ENCODE measurements at regions not wholly inside any gene's neighbourhood (a gene's known extent, or its start where the extent isn't known, plus 50 kb on each side); places are given as distances from the start of the nearest gene placed in this dataset.

DNA sequence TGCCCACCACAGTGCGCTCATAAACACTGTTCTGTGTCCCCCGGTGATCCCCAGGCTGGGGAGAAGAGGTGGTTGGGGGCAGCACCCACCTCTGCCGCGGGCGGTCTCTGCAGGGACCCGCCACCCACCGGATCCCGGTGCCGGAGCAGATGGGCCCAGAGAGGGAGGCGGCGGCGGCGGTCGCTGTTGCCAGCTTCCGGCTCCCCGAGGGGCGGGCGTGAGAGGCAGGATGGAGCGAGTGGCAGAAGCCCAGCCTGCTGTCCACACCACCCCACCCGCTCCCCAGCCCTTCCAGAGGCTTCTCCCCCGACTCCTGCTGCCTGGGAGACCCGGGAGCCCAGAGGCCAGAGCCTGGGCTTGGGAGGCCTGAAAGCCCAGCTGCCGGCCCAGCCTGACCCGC is 142.6 kb upstream of the CIBAR2 start:
- no peak for TF ChIP-seq POLR2A (IDR thresholded peaks at IDR 0.05)
- TF ChIP-seq, protein P1, sequence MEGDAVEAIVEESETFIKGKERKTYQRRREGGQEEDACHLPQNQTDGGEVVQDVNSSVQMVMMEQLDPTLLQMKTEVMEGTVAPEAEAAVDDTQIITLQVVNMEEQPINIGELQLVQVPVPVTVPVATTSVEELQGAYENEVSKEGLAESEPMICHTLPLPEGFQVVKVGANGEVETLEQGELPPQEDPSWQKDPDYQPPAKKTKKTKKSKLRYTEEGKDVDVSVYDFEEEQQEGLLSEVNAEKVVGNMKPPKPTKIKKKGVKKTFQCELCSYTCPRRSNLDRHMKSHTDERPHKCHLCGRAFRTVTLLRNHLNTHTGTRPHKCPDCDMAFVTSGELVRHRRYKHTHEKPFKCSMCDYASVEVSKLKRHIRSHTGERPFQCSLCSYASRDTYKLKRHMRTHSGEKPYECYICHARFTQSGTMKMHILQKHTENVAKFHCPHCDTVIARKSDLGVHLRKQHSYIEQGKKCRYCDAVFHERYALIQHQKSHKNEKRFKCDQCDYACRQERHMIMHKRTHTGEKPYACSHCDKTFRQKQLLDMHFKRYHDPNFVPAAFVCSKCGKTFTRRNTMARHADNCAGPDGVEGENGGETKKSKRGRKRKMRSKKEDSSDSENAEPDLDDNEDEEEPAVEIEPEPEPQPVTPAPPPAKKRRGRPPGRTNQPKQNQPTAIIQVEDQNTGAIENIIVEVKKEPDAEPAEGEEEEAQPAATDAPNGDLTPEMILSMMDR (IDR thresholded peaks at IDR 0.05) = no peak
- TF ChIP-seq POLR2AphosphoS5 (IDR thresholded peaks at IDR 0.05; ENCODE audit: insufficient read depth in 1 of 2, low read depth in 1 of 2) = no peak

Measured in vagina (tissue), 2 donors.